Retinal pigment epithelial cell (primary cell): ENCODE measurements at regions not wholly inside any gene's neighbourhood (a gene's known extent, or its start where the extent isn't known, plus 50 kb on each side); places are given as distances from the start of the nearest gene placed in this dataset.

Experiments used
- DNase-seq: peaks from one replicate; pipeline ENCODE4 v3.0.0-alpha.2; 2010; ENCODE audit warnings: low read depth
- H3K4me3 ChIP-seq: 2 replicates; pipeline ENCODE4 v1.5.1; 2011; ENCODE audit warnings: mild to moderate bottlenecking, low read length, control low read depth, moderate library complexity
- TF ChIP-seq, protein P1 (sequence below): conservative IDR thresholded peaks from 2 replicates; pipeline ENCODE4 v1.5.1; 2011; ENCODE audit warnings: low read depth, low read length, control low read depth, inconsistent platforms

DNA sequence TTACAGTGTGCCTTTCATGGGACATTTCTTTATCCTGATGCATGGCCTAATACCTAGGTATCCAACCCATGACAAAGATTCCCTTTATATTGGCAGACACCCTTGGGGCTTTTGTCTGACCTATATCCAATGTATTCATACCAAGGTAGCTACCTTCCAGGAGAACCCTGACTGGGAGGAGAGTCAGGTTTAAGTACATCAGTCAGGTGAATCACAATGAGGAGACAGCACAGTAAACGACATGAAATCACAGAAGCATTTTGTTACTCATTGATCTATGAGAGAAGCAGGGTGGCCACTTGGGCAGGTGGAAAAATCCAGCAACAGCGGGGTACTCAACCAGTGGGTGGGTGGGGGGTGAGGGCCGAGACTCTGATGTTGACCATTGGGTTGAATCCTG lies 527.4 kb upstream of the ATXN8OS start:
- H3K4me3 ChIP-seq = no peak overlapping the region
- DNase-seq = no peak
- TF ChIP-seq, protein P1, sequence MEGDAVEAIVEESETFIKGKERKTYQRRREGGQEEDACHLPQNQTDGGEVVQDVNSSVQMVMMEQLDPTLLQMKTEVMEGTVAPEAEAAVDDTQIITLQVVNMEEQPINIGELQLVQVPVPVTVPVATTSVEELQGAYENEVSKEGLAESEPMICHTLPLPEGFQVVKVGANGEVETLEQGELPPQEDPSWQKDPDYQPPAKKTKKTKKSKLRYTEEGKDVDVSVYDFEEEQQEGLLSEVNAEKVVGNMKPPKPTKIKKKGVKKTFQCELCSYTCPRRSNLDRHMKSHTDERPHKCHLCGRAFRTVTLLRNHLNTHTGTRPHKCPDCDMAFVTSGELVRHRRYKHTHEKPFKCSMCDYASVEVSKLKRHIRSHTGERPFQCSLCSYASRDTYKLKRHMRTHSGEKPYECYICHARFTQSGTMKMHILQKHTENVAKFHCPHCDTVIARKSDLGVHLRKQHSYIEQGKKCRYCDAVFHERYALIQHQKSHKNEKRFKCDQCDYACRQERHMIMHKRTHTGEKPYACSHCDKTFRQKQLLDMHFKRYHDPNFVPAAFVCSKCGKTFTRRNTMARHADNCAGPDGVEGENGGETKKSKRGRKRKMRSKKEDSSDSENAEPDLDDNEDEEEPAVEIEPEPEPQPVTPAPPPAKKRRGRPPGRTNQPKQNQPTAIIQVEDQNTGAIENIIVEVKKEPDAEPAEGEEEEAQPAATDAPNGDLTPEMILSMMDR = no peak

DNA sequence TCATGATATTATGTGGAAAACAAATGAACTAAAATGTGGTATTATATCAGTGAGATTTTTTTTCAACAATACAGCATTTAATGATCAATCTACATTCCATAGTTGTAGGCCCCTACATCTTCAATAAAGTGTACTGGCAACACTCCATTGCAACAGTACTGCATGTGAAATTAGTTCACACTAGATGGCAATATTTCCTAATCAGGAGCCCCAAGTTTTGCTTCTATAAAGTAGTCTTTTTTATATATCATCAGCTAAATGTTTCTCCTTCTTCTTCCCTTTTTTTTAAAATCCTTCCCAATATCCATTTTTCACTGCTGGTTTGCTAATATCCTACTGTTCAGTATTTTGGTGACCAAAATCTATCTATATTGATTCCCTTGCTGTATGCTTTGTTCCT lies 528.3 kb upstream of the ATXN8OS start:
- DNase-seq = no peak
- TF ChIP-seq, protein P1 = peak; percentile 40
- H3K4me3 ChIP-seq = no peak overlapping the region

DNA sequence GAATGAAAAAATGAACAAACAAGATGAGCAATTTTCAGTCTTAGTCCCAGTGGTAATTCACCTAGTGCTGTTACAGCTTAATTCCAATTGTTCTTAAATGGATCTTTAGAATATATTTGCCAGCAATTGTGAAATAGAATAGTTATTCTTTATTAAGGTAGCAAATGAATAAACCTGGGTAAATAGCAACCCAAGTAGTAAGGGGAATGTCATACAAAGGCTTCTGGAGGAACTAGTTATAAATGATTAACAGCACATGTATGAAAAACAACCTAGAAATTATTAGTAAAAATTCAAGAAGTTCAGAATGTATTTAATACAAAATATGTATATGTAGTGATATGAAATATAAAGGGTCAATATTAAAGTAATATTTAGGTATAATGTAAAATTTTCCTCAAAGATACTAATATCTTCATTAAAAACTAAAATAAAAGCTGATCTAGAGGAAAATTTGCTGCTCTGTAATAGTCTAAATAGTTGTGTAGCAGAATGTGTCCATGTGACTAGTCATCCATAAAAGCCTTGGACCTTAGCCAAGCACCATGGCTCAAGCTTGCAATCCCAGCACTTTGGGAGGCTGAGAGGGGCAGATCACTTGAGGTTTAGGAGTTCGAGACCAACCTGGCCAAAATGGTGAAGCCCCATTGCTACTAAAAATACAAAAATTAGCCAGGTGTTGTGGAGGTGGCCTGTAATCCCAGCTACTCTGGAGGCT lies 535.9 kb upstream of the ATXN8OS start:
- H3K4me3 ChIP-seq = no peak overlapping the region
- TF ChIP-seq, protein P1 = no peak
- DNase-seq = no peak

DNA sequence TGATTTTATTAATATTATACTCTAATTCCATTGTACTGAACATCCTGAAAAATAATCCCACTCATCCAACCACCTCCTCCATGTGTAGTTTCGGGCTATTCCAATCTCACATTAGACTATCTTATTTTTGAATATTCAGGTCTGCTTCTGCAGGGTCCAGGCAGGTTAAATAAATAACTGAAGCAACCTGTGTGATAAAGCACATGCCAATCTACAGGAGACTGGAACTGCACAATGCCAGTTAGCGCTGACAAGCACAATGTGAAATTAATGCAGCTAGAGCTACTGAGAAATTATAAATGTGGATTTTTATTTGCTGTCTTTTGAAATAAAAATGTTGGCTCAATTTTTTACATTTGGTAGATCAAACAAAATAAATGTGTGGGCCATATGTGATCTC lies 540.1 kb upstream of the ATXN8OS start:
- TF ChIP-seq, protein P1 = no peak
- no peak overlapping the region for H3K4me3 ChIP-seq

DNA sequence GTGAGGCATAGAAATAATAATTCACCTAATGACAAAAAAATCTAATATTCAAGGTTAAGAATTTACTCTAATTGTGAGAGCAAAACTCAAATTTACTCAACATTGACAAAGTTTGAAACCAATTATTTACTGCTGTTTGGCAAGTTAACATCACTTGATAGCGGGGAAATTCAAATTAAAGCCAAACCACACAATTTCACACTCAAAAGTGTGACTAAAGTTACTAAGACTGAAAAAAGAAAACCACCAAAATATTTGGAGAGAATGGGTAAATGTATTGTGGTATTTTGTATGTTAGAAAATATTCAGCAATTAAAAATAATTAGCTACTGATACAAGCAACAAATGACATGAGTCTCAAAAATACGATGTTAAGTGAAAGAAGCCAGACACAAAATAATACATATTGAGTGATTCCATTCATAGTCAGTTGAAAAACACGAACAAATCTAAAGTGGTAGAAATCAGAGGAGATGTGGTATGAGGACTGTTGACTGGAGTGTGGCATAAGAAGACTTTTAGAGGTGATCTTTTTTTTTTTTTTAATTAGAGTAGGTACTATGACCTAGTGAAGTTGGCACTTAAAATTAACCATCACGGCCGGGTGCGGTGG lies 541.4 kb upstream of the ATXN8OS start:
- TF ChIP-seq, protein P1 = no peak
- H3K4me3 ChIP-seq = no peak overlapping the region
- DNase-seq = no peak

More for the DNA sequence above, 540.1 kb upstream of the ATXN8OS start:
- DNase-seq = no peak

DNA sequence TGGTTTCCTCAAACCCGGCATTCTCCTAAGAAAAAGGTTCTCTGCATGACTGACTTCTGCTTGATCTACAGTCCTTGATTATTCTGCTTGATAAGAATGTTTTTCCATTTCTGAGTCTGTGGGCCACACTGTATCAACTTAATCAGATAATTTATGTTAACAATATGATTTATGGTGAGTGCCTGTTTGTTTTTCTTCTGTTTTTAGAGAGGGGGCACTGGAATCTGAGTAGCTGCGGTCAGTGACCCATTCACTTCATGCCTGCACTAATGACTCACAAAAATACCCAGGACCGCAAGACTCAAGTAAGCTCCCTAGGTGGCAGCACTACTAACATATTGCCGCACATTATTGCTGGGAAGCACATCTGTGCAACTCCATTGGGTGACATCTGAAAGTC lies 542.3 kb upstream of the ATXN8OS start:
- TF ChIP-seq, protein P1 = peak; percentile 39
- DNase-seq = no peak

DNA sequence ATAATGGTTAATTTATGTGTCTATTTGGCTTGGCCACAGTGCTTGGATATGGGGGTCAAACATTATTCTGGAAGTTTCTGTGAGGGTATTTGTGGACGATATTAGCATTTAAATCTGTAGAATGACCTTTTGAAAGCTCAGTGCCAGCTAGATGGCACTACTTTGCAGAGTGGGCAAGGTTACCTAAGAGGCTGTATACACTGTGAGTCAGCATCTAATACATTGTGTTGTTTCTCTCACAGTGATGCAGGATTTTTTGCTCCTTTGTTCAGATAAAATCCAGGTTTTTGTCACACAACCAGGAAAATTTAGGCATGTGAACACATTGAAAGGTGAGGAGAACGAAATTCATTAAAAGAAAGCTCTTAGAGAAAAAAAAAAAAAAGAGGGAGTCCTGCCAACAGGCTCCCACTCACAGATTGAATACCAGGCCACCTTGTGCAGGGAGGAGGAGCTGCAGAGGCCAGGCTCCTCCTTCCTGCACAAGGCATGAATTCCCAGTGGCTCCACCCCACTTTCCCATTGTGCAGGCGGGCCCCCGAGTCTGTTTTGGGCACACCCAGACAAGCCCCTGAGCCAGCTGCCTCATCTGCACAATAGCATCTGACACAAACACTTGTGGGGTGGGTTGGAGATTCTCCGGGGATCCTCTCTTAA lies 551.0 kb upstream of the ATXN8OS start:
- no peak overlapping the region for H3K4me3 ChIP-seq
- no peak for DNase-seq
- TF ChIP-seq, protein P1 = no peak

More for the DNA sequence above, 542.3 kb upstream of the ATXN8OS start:
- H3K4me3 ChIP-seq = no peak overlapping the region
